ENCODE measurements at regions not wholly inside any gene's neighbourhood (a gene's known extent, or its start where the extent isn't known, plus 50 kb on each side); places are given as distances from the start of the nearest gene placed in this dataset.

GRCh38 chr18:45518311-45519155, 96.7 kb upstream of the SLC14A2 start:
- TF ChIP-seq CTCF (IDR thresholded peaks at IDR 0.05): no peak
- TF ChIP-seq POLR2A (IDR thresholded peaks at IDR 0.05): no peak
- no peak for TF ChIP-seq POLR2AphosphoS5 (IDR thresholded peaks at IDR 0.05)
- TF ChIP-seq EP300 (IDR thresholded peaks at IDR 0.05): no peak

Data from stomach (tissue), 4 donors.